Panc1 (cell line): ENCODE measurements at regions not wholly inside any gene's neighbourhood (a gene's known extent, or its start where the extent isn't known, plus 50 kb on each side); places are given as distances from the start of the nearest gene placed in this dataset.

Experiments used
- POLR2AphosphoS5 ChIP-seq: IDR thresholded peaks from 2 replicates; pipeline ENCODE4 v1.6.1; 2012; ENCODE audit warnings: mild to moderate bottlenecking, low read depth, low read length, moderate library complexity
- TF ChIP-seq, protein P1 (sequence below): fragments of 450-650 bp; IDR thresholded peaks from 2 replicates; pipeline ENCODE4 v1.5.1; 2017; ENCODE audit warnings: mild to moderate bottlenecking

DNA sequence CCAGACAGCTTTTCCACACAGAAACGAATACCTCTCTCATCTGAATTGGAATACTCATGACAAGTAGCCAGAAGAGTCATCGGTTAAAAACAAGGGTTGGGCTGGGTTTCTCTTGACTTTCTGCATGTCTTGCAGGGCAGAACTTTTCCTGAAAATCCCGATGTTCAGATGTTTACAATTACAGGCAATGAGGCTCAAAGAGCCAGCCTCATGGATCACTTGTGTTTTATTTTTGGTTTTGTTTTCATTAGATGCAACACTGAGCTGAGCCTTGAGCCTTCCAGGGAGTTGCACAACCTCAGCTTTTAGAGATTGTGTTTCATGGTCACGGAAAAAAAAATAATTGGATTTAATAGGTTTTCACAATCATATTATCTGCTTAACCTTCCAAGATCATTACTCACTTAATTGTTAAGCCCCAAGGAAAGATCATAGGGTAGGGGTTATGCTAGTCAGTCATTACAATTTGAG is 288.1 kb upstream of the PRDM1 start:
- no peak for TF ChIP-seq POLR2AphosphoS5
- TF ChIP-seq, protein P1, sequence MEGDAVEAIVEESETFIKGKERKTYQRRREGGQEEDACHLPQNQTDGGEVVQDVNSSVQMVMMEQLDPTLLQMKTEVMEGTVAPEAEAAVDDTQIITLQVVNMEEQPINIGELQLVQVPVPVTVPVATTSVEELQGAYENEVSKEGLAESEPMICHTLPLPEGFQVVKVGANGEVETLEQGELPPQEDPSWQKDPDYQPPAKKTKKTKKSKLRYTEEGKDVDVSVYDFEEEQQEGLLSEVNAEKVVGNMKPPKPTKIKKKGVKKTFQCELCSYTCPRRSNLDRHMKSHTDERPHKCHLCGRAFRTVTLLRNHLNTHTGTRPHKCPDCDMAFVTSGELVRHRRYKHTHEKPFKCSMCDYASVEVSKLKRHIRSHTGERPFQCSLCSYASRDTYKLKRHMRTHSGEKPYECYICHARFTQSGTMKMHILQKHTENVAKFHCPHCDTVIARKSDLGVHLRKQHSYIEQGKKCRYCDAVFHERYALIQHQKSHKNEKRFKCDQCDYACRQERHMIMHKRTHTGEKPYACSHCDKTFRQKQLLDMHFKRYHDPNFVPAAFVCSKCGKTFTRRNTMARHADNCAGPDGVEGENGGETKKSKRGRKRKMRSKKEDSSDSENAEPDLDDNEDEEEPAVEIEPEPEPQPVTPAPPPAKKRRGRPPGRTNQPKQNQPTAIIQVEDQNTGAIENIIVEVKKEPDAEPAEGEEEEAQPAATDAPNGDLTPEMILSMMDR, result no peak
